IMR-90 (cell line): ENCODE measurements at regions not wholly inside any gene's neighbourhood (a gene's known extent, or its start where the extent isn't known, plus 50 kb on each side); places are given as distances from the start of the nearest gene placed in this dataset.

ENCODE experiments used
- ATAC-seq: fragments of 200-7000 bp; cut with Tn5 transposase; 2 replicates; pipeline ENCODE4 v1.9.1; 2020; ENCODE audit warnings: low read depth, mild to moderate bottlenecking, moderate library complexity
- BruUV-seq: library from RNA; stranded (reverse); fragments of 400-500 nt; replicated peaks from 2 replicates; lab custom pipeline; 2021; lab: Mats Ljungman, UMichigan
- CTCF ChIA-PET: fragments of 300-600 bp; formaldehyde crosslinking; extraction: SDS; loops from one replicate; lab custom pipeline; 2021; ENCODE audit warnings: antibody characterized with exemption; lab: Yijun Ruan, JAX
- POLR2A ChIA-PET: fragments of 300-600 bp; sonication (Branson Sonifier 250); formaldehyde crosslinking; loops from one replicate; lab custom pipeline; 2022; ENCODE audit warnings: antibody characterized with exemption; ENCODE audit not compliant: unreplicated experiment; lab: Charles Lee
- DNase-seq: peaks from one replicate; pipeline ENCODE4 v3.0.0; 2013
- H2AFZ ChIP-seq: replicated peaks from 2 replicates; pipeline ENCODE3; 2013; ENCODE audit warnings: low read length, mild to moderate bottlenecking; ENCODE audit not compliant: poor library complexity
- H2AK5ac ChIP-seq: 2 replicates; pipeline ENCODE4 v1.6.1; 2013; ENCODE audit warnings: low read depth, low read length, inconsistent platforms
- H2AK9ac ChIP-seq: replicated peaks from 2 replicates; pipeline ENCODE3; 2013; ENCODE audit warnings: mild to moderate bottlenecking, low read depth, low read length, moderate library complexity; ENCODE audit not compliant: poor library complexity
- H2BK120ac ChIP-seq: 2 replicates; pipeline ENCODE4 v1.6.1; 2013; ENCODE audit warnings: low read depth, low read length, inconsistent platforms
- H2BK15ac ChIP-seq: 3 replicates; pipeline ENCODE4 v1.6.1; 2013; ENCODE audit warnings: low read depth, low read length, inconsistent platforms
- H2BK20ac ChIP-seq: 2 replicates; pipeline ENCODE4 v1.6.1; 2013; ENCODE audit warnings: low read depth, mild to moderate bottlenecking, inconsistent platforms, low read length, moderate library complexity
- H2BK5ac ChIP-seq: 2 replicates; pipeline ENCODE4 v1.6.1; 2013; ENCODE audit warnings: mild to moderate bottlenecking, low read depth, low read length, inconsistent platforms; ENCODE audit not compliant: poor library complexity, severe bottlenecking
- H3K14ac ChIP-seq: replicated peaks from 2 replicates; pipeline ENCODE4 v1.6.1; 2013; ENCODE audit warnings: low read depth, low read length, inconsistent platforms
- H3K18ac ChIP-seq: 2 replicates; pipeline ENCODE4 v1.6.1; 2013; ENCODE audit warnings: low read depth, low read length, control low read depth
- H3K23ac ChIP-seq: 2 replicates; pipeline ENCODE4 v1.6.1; 2013; ENCODE audit warnings: low read depth, low read length, inconsistent platforms
- H3K27ac ChIP-seq: 2 replicates; pipeline ENCODE4 v1.5.1; 2013; ENCODE audit warnings: mild to moderate bottlenecking, control low read depth, low read length; ENCODE audit not compliant: insufficient read depth
- H3K27me3 ChIP-seq: 2 replicates; pipeline ENCODE4 v1.6.1; 2013; ENCODE audit warnings: low read length; ENCODE audit not compliant: control insufficient read depth, insufficient read depth
- H3K36me3 ChIP-seq: 2 replicates; pipeline ENCODE4 v1.6.1; 2013; ENCODE audit warnings: low read length, mixed read lengths; ENCODE audit not compliant: control insufficient read depth, insufficient read depth
- H3K4ac ChIP-seq: 2 replicates; pipeline ENCODE4 v1.6.1; 2013; ENCODE audit warnings: low read depth, low read length, inconsistent platforms
- H3K4me1 ChIP-seq: 2 replicates; pipeline ENCODE4 v1.6.1; 2013; ENCODE audit warnings: low read length, mixed read lengths; ENCODE audit not compliant: control insufficient read depth, insufficient read depth
- H3K4me2 ChIP-seq: 2 replicates; pipeline ENCODE4 v1.6.1; 2013; ENCODE audit warnings: low read depth, mild to moderate bottlenecking, control low read depth, low read length, moderate library complexity
- H3K4me3 ChIP-seq: 2 replicates; pipeline ENCODE4 v1.5.1; 2013; ENCODE audit warnings: low read depth, mild to moderate bottlenecking, control low read depth, low read length, moderate library complexity; ENCODE audit not compliant: insufficient read depth
- H3K56ac ChIP-seq: 2 replicates; pipeline ENCODE4 v1.6.1; 2013; ENCODE audit warnings: low read length, inconsistent platforms; ENCODE audit not compliant: insufficient read depth; ENCODE audit errors: extremely low read depth
- H3K79me1 ChIP-seq, 2 experiments: 2 replicates each; pipeline ENCODE4 v1.6.1; 2013; ENCODE audit warnings: low read length in 2 of 2, inconsistent platforms in 1 of 2, low read depth in 1 of 2
- H3K9ac ChIP-seq: 2 replicates; pipeline ENCODE4 v1.6.1; 2013; ENCODE audit warnings: low read depth, low read length, control low read depth
- H3K9me1 ChIP-seq: 2 replicates; pipeline ENCODE4 v1.6.1; 2013; ENCODE audit warnings: low read length, inconsistent platforms; ENCODE audit not compliant: insufficient read depth
- H3K9me3 ChIP-seq: 2 replicates; pipeline ENCODE4 v1.6.1; 2013; ENCODE audit warnings: low read length; ENCODE audit not compliant: control insufficient read depth, insufficient read depth
- H4K20me1 ChIP-seq: 2 replicates; pipeline ENCODE4 v1.6.1; 2013; ENCODE audit warnings: low read length, inconsistent platforms; ENCODE audit not compliant: insufficient read depth
- H4K5ac ChIP-seq: 2 replicates; pipeline ENCODE4 v1.6.1; 2013; ENCODE audit warnings: mild to moderate bottlenecking, low read depth, low read length, control low read depth
- H4K8ac ChIP-seq, 2 experiments: 2 replicates each; pipeline ENCODE4 v1.6.1; 2013; ENCODE audit warnings: low read depth in 2 of 2, low read length in 2 of 2, control low read depth in 1 of 2, inconsistent platforms in 1 of 2
- H4K91ac ChIP-seq: 2 replicates; pipeline ENCODE4 v1.6.1; 2013; ENCODE audit warnings: low read depth, low read length, inconsistent platforms; ENCODE audit not compliant: insufficient read depth
- BHLHE40 ChIP-seq: fragments of 150-350 bp; IDR thresholded peaks from 2 replicates; pipeline ENCODE4 v1.6.1; 2016; ENCODE audit warnings: mild to moderate bottlenecking, low read depth, low read length
- CEBPB ChIP-seq: IDR thresholded peaks from 2 replicates; pipeline ENCODE4 v1.6.1; 2012; ENCODE audit warnings: low read depth, low read length, improper control_type of control experiment
- CHD1 ChIP-seq: IDR thresholded peaks from 2 replicates; pipeline ENCODE4 v1.6.1; 2012; ENCODE audit warnings: low read depth, low read length, improper control_type of control experiment
- CTCF ChIP-seq: conservative IDR thresholded peaks from 2 replicates; pipeline ENCODE4 v1.5.1; 2012; ENCODE audit warnings: mild to moderate bottlenecking, low read depth, low read length, improper control_type of control experiment
- ELK1 ChIP-seq: fragments of 150-350 bp; IDR thresholded peaks from 2 replicates; pipeline ENCODE4 v1.6.1; 2016; ENCODE audit warnings: low read depth, mild to moderate bottlenecking, low read length, moderate library complexity, borderline replicate concordance
- FOS ChIP-seq: fragments of 150-350 bp; IDR thresholded peaks from 2 replicates; pipeline ENCODE4 v1.6.1; 2016; ENCODE audit warnings: low read depth, low read length
- MAFK ChIP-seq: IDR thresholded peaks from 2 replicates; pipeline ENCODE4 v1.6.1; 2012; ENCODE audit warnings: low read depth, low read length, improper control_type of control experiment
- MAZ ChIP-seq: IDR thresholded peaks from 2 replicates; pipeline ENCODE4 v1.6.1; 2012; ENCODE audit warnings: low read depth, mild to moderate bottlenecking, low read length, improper control_type of control experiment, moderate library complexity, borderline replicate concordance
- MXI1 ChIP-seq: IDR thresholded peaks from 2 replicates; pipeline ENCODE4 v1.6.1; 2012; ENCODE audit warnings: low read depth, mild to moderate bottlenecking, low read length, moderate library complexity, borderline replicate concordance
- NFE2L2 ChIP-seq: fragments of 150-350 bp; IDR thresholded peaks from 2 replicates; pipeline ENCODE4 v1.6.1; 2016; ENCODE audit warnings: low read depth, mild to moderate bottlenecking, low read length
- POLR2A ChIP-seq: IDR thresholded peaks from 2 replicates; pipeline ENCODE4 v1.6.1; 2012; ENCODE audit warnings: mild to moderate bottlenecking, low read depth, low read length
- RAD21 ChIP-seq: IDR thresholded peaks from 2 replicates; pipeline ENCODE4 v1.6.1; 2012; ENCODE audit warnings: low read length, improper control_type of control experiment
- RCOR1 ChIP-seq: IDR thresholded peaks from 2 replicates; pipeline ENCODE4 v1.6.1; 2012; ENCODE audit warnings: mild to moderate bottlenecking, low read length, improper control_type of control experiment; ENCODE audit not compliant: insufficient replicate concordance
- RFX5 ChIP-seq: IDR thresholded peaks from 2 replicates; pipeline ENCODE4 v1.8.0; 2012; ENCODE audit warnings: low read depth, mild to moderate bottlenecking, low read length, moderate library complexity
- SMC3 ChIP-seq: fragments of 150-350 bp; IDR thresholded peaks from 2 replicates; pipeline ENCODE4 v1.6.1; 2016; ENCODE audit warnings: low read depth, mild to moderate bottlenecking, antibody characterized with exemption, low read length, moderate library complexity
- USF2 ChIP-seq: fragments of 150-350 bp; IDR thresholded peaks from 2 replicates; pipeline ENCODE4 v1.6.1; 2017; ENCODE audit warnings: mild to moderate bottlenecking, antibody characterized with exemption, low read length, low read depth
- WGBS, 2 experiments: methylation state at CpG; one replicate each; pipeline versions ENCODE4 v1.1.5 to v1.1.7; 2013; ENCODE audit warnings: missing lambda C conversion rate in 2 of 2; ENCODE audit not compliant: insufficient read length in 1 of 2; ENCODE audit errors: extremely low coverage in 2 of 2; 5-methylcytosine and 5-hydroxymethylcytosine counted together
- dilution Hi-C: fragments of 300-500 bp; cut with HindIII; formaldehyde crosslinking; loops from one replicate; pipeline ENCODE4 v1.14.3; 2018; ENCODE audit warnings: low sequenced_read_pairs; ENCODE audit not compliant: unreplicated experiment
- in situ Hi-C: fragments of 300-500 bp; cut with MboI; formaldehyde crosslinking; loops from 3 replicates; pipeline ENCODE4 v1.14.3; 2019; ENCODE audit warnings: low sequenced_read_pairs, inconsistent platforms, mixed read lengths
- intact Hi-C: fragments of 100-400 bp; cut with micrococcal nuclease; formaldehyde crosslinking; loops from 2 replicates; pipeline ENCODE4 v1.10.0; 2022

GRCh38 chrY:12483394-12483793 is 217.6 kb upstream of the USP9Y start:
- no peak for TF ChIP-seq CTCF
- no peak for TF ChIP-seq CEBPB
- no peak for TF ChIP-seq CHD1
- no peak for TF ChIP-seq RAD21
- TF ChIP-seq MXI1: no peak
- no peak for TF ChIP-seq USF2
- no peak for TF ChIP-seq SMC3
- TF ChIP-seq POLR2A: no peak
- TF ChIP-seq NFE2L2: no peak
- TF ChIP-seq FOS: no peak
- no peak for TF ChIP-seq ELK1
- no peak for TF ChIP-seq RFX5
- no peak for TF ChIP-seq MAZ
- TF ChIP-seq BHLHE40: no peak
- no peak for TF ChIP-seq RCOR1
- no peak for TF ChIP-seq MAFK
- no peak overlapping the region for H3K14ac ChIP-seq
- no peak overlapping the region for H2BK20ac ChIP-seq
- dilution Hi-C loops (no loop called here), intact Hi-C loops (no loop called here), in situ Hi-C loops (no loop called here)
- no TSS peak for BruUV-seq
- no peak overlapping the region for H3K4me3 ChIP-seq
- POLR2A ChIA-PET: no interaction called here
- H2AK9ac ChIP-seq: no peak overlapping the region
- H3K79me1 ChIP-seq: no peaks in the 10 kb centered on the region
- H2BK15ac ChIP-seq: no peak overlapping the region
- no peak overlapping the region for H4K8ac ChIP-seq
- no peaks in the 10 kb centered on the region for H3K27me3 ChIP-seq
- no peaks in the 10 kb centered on the region for H3K4me1 ChIP-seq
- no peak overlapping the region for H3K23ac ChIP-seq
- no peak overlapping the region for H3K9ac ChIP-seq
- H3K56ac ChIP-seq: no peak overlapping the region
- no peaks in the 10 kb centered on the region for H3K9me3 ChIP-seq
- no peak overlapping the region for H3K18ac ChIP-seq
- no peak overlapping the region for H3K4ac ChIP-seq
- H3K36me3 ChIP-seq: no peaks in the 10 kb centered on the region
- DNase-seq: no peak
- WGBS, 2 experiments: no CpG with 5 or more reads among the region's 3 CpGs
- no peaks in the 10 kb centered on the region for H4K20me1 ChIP-seq
- CTCF ChIA-PET: no interaction called here
- no peak overlapping the region for H4K5ac ChIP-seq
- H3K4me2 ChIP-seq: no peak overlapping the region
- H3K27ac ChIP-seq: no peak overlapping the region
- no peak for ATAC-seq
- no peak overlapping the region for H2BK5ac ChIP-seq
- no peak overlapping the region for H2BK120ac ChIP-seq
- H4K91ac ChIP-seq: no peak overlapping the region
- no peak overlapping the region for H2AK5ac ChIP-seq
- no peak overlapping the region for H2AFZ ChIP-seq
- no peaks in the 10 kb centered on the region for H3K9me1 ChIP-seq
